ENCODE measurements at regions not wholly inside any gene's neighbourhood (a gene's known extent, or its start where the extent isn't known, plus 50 kb on each side); places are given as distances from the start of the nearest gene placed in this dataset.

- peak overlapping the region; percentile 72 for H3K4me3 ChIP-seq (ENCODE audit: low read depth, low read length)
- no peak for TF ChIP-seq CTCF (conservative IDR thresholded peaks at IDR 0.05; ENCODE audit: low read depth, low read length)
- DNase-seq (ENCODE audit: low read depth) = no peak
Measured at GRCh38 chr14:103207388-103208072, 84.3 kb downstream of the TNFAIP2 start.

- peak overlapping the region; percentile 72 for H3K4me3 ChIP-seq (ENCODE audit: low read depth, low read length)
- DNase-seq (ENCODE audit: low read depth) = no peak
- peak; percentile 43 for TF ChIP-seq CTCF (conservative IDR thresholded peaks at IDR 0.05; ENCODE audit: low read depth, low read length)
Measured at GRCh38 chr14:103209054-103209453, 85.8 kb downstream of the TNFAIP2 start.

- no peak for TF ChIP-seq CTCF (conservative IDR thresholded peaks at IDR 0.05; ENCODE audit: low read depth, low read length)
- DNase-seq (ENCODE audit: low read depth) = no peak
- peak overlapping the region; percentile 72 for H3K4me3 ChIP-seq (ENCODE audit: low read depth, low read length)
Measured at GRCh38 chr14:103209506-103209905, 86.2 kb downstream of the TNFAIP2 start.

GRCh38 chr14:103213331-103213730 lies 90.1 kb downstream of the TNFAIP2 start:
- H3K4me3 ChIP-seq (ENCODE audit: low read depth, low read length) = no peak overlapping the region
- no peak for TF ChIP-seq CTCF (conservative IDR thresholded peaks at IDR 0.05; ENCODE audit: low read depth, low read length)
- peak; percentile 68 for DNase-seq (ENCODE audit: low read depth)

GRCh38 chr14:103214461-103214958 lies 91.2 kb downstream of the TNFAIP2 start:
- no peak for TF ChIP-seq CTCF (conservative IDR thresholded peaks at IDR 0.05; ENCODE audit: low read depth, low read length)
- H3K4me3 ChIP-seq (ENCODE audit: low read depth, low read length) = no peak overlapping the region
- no peak for DNase-seq (ENCODE audit: low read depth)

GRCh38 chr14:103216399-103216798 lies 93.1 kb downstream of the TNFAIP2 start:
- no peak for TF ChIP-seq CTCF (conservative IDR thresholded peaks at IDR 0.05; ENCODE audit: low read depth, low read length)
- H3K4me3 ChIP-seq (ENCODE audit: low read depth, low read length) = no peak overlapping the region
- DNase-seq (ENCODE audit: low read depth) = no peak

- TF ChIP-seq CTCF (conservative IDR thresholded peaks at IDR 0.05; ENCODE audit: low read depth, low read length) = no peak
- no peak overlapping the region for H3K4me3 ChIP-seq (ENCODE audit: low read depth, low read length)
- DNase-seq (ENCODE audit: low read depth) = no peak
Measured at GRCh38 chr14:103216857-103217256, 93.6 kb downstream of the TNFAIP2 start.
